ENCODE measurements at regions not wholly inside any gene's neighbourhood (a gene's known extent, or its start where the extent isn't known, plus 50 kb on each side); places are given as distances from the start of the nearest gene placed in this dataset.
A peak's percentile ranks its signal among the peaks of the same experiment; 100 is the strongest.

DNA sequence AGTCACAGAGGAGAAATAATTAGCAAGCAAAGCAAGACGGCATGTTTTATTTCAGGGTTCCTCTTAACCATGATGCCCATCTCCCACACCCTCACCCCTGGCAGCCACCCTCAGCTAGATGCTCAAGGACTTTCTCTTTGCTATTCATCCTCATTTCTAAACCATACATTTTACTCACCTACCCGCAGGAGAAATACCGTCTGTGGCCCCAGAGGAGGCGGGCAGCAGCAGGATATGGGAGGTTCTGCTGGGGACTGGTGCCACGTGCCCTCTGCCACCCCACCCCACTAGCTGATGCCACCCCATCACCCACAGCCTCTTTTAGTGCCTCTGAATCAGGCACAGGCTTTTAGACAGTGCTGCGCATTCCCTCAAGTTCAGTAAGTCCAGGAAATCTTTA is 168.7 kb upstream of the ITGB1 start:
- no peak for FAIRE-seq

GRCh38 chr10:33125522-33126517 is 167.8 kb upstream of the ITGB1 start:
- FAIRE-seq (no peak), DNase-seq (ENCODE audit: extremely low spot score, insufficient read length, low read depth) (no peak)

More for the DNA sequence above, 168.7 kb upstream of the ITGB1 start:
- no peak for DNase-seq (ENCODE audit: extremely low spot score, insufficient read length, low read depth)

DNA sequence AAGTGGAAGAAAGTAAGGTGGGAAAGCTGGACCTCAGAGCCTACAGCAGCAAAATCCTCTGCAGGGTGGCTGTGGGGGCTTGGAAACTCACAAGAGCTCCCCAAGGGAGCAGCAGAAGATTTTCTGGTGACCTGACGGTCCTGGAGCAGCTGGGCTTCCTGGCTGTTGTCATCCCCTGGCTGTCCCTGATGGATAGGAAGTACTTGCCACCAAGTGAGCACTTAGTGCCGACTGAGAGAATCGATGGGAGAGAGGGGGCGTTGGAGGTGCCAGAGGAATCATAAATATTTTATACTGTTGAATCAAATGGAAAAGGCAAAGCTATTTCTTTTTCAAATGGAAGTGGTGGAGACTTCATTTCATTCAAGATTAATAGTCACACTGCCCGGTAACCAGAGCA is 167.1 kb upstream of the ITGB1 start:
- DNase-seq (ENCODE audit: extremely low spot score, insufficient read length, low read depth), result no peak
- no peak for FAIRE-seq

DNA sequence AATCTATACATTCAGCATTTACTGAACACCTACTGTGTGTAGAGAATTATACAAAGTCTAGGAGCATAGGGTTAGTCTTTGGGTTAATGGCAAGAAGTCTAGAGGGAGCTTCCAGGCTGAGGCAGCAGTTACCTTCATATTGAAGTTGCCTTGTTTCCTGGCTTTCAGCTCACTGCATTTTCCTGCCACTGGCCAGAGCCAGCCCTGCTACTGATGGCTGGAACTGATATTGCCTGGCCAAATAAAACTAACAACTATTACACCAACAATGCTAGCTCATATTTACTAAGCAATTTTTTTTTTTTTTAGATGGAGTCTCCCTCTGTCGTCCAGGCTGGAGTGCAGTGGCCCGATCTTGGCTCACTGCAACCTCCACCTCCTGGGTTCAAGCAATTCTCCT is 165.7 kb upstream of the ITGB1 start:
- DNase-seq (ENCODE audit: extremely low spot score, insufficient read length, low read depth), result no peak
- no peak for FAIRE-seq

GRCh38 chr10:33122014-33122809 is 164.2 kb upstream of the ITGB1 start:
- FAIRE-seq, result no peak
- DNase-seq (ENCODE audit: extremely low spot score, insufficient read length, low read depth), result no peak

- DNase-seq (ENCODE audit: extremely low spot score, insufficient read length, low read depth) (no peak), FAIRE-seq (no peak)
Measured at GRCh38 chr10:33120700-33121099, 162.7 kb upstream of the ITGB1 start.

GRCh38 chr10:33120275-33120674 is 162.2 kb upstream of the ITGB1 start:
- FAIRE-seq, result no peak
- DNase-seq (ENCODE audit: extremely low spot score, insufficient read length, low read depth), result no peak

GRCh38 chr10:33117816-33118215 is 159.8 kb upstream of the ITGB1 start:
- DNase-seq (ENCODE audit: extremely low spot score, insufficient read length, low read depth) (no peak), FAIRE-seq (no peak)

GRCh38 chr10:33117230-33117629 is 159.2 kb upstream of the ITGB1 start:
- no peak for DNase-seq (ENCODE audit: extremely low spot score, insufficient read length, low read depth)
- FAIRE-seq, result no peak

DNA sequence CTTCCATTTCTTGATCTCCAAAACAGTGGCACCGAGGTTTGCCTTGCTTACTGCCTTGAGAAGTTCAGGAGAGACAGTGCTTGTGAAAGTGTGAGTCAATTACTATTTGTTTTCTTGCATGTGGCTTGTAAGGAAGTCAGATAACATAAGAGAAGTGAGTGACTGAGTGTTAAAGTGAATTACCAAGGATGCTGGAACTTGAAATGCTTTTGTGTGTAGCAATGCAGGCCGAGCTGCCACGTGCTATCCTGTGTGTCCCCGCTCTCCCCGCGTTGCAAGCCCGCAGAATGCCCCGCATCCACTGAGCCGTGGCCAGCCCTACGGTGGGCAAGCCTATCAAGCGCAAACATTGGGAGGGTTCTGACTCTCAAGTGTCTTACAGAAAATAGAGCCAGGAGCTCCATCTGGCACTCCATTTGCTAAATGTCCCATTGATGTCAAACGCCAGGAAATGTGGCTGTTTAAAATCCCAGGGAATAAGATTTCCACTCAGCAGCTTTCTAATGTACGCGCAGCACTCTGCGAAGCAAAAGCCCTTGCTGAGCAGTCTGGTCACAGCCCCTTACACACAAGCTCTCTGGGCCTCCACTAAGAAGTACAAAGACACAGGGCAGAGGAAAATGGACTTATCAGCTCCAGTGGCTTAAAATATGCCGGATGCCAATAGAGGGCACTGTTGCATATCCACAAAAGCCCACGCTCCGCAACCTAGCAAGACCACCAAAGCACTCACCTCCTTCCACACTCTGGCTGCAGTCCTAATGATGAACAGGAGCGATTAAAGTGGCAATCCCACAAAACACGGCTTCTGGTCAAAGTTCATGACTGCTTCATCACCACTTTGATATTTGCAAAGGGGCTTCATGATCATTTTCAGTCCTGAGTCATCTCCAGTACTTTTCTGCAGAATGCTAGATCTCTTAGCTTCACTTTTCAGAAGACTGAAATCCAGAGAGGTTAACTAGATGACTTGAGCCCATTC is 158.0 kb upstream of the ITGB1 start:
- FAIRE-seq (no peak), DNase-seq (ENCODE audit: extremely low spot score, insufficient read length, low read depth) (no peak)

GRCh38 chr10:33114451-33114952 is 156.5 kb upstream of the ITGB1 start:
- FAIRE-seq, result peak; percentile 12

GRCh38 chr10:33113466-33113865 is 155.4 kb upstream of the ITGB1 start:
- FAIRE-seq, result no peak
- no peak for DNase-seq (ENCODE audit: extremely low spot score, insufficient read length, low read depth)

More at GRCh38 chr10:33114451-33114952, 156.5 kb upstream of the ITGB1 start:
- DNase-seq (ENCODE audit: extremely low spot score, insufficient read length, low read depth), result no peak

- FAIRE-seq (no peak), DNase-seq (ENCODE audit: extremely low spot score, insufficient read length, low read depth) (no peak)
Measured at GRCh38 chr10:33112831-33113455, 154.9 kb upstream of the ITGB1 start.

DNA sequence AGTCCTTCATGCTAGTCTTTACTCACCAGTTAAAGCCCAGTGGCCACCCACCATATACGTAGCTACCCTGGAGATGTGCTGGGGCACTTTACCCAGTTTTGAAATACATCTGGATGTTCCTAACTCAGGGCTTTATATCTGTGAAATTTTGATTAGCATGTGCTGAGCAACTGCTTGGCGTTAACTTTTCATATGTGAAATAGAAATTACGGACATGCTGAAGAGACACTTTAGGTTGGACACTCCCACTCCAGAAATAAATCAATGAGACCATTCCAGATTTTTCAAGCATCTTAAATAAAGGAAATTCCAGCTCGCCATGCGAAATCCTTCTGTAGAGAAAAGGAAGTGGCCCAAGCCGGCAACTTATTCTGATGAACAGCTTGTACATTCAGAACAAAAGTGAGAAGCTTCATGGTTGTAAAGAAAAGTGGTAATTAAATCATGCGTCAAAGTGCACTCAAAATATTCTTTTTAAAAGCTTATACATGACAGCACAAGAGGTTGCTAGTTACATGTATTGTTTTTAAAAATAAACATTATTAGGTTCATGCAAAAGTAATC is 153.5 kb upstream of the ITGB1 start:
- DNase-seq (ENCODE audit: extremely low spot score, insufficient read length, low read depth) (no peak), FAIRE-seq (no peak)

- FAIRE-seq, result no peak
- DNase-seq (ENCODE audit: extremely low spot score, insufficient read length, low read depth), result no peak
Measured at GRCh38 chr10:33109788-33110469, 151.9 kb upstream of the ITGB1 start.

DNA sequence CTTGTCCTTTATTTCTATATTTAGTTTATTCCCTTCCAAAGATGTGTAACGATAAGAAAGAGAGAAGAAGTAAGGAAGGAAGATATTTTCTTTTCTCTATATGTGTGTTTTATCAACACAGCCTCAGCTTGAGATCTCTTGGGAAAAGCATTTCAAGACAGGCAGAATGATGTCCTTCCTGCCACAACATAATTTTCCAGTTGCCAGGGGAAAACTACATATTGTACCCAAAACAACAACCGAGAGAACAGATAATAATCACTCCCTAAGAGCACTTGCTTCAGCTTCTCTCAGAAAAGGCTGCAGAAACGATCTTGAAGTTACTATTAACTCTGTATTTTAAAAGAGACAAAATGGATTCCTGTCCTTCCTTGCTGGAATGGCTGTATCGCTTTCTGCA is 151.4 kb upstream of the ITGB1 start:
- DNase-seq (ENCODE audit: extremely low spot score, insufficient read length, low read depth), result no peak
- FAIRE-seq, result no peak

- DNase-seq (ENCODE audit: extremely low spot score, insufficient read length, low read depth) (no peak), FAIRE-seq (no peak)
Measured at GRCh38 chr10:33107953-33108352, 149.9 kb upstream of the ITGB1 start.

DNA sequence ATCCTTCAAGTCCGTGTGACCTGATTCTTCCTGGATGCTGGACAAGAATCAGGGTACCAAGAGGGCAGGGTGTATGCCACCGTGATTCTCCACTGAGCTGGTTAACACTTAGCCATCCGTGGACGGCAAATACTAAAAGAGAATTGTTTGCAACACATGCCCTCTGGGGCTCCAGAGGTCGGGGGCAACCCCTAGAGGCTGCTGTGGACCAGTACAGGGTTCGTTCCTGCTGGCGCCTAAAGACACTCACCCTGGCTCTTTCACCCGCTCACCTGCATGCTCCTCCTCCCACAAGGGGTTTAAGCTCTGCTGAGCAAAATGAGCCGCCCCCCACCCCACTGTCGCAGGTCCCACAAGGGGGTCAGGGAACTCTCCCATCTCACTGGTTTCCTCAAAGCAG is 148.7 kb upstream of the ITGB1 start:
- FAIRE-seq, result no peak
- no peak for DNase-seq (ENCODE audit: extremely low spot score, insufficient read length, low read depth)

Measured in GM18507 (cell line).